SK-N-MC (cell line): ENCODE measurements at regions not wholly inside any gene's neighbourhood (a gene's known extent, or its start where the extent isn't known, plus 50 kb on each side); places are given as distances from the start of the nearest gene placed in this dataset.

Experiments
- DNase-seq: peaks from one replicate; pipeline ENCODE4 v3.0.0-alpha.2; 2011; ENCODE audit warnings: low read depth, low spot score
- H3K27ac ChIP-seq: fragments of 200-600 bp; sonication (generic); 2 replicates; pipeline ENCODE4 v1.5.1; 2016; ENCODE audit warnings: mixed run types
- H3K36me3 ChIP-seq: fragments of 200-600 bp; sonication (generic); 2 replicates; pipeline ENCODE4 v1.6.1; 2017; ENCODE audit warnings: antibody characterized with exemption, low read length, mixed read lengths; ENCODE audit not compliant: insufficient read depth
- H3K4me3 ChIP-seq: fragments of 200-600 bp; sonication (generic); 2 replicates; pipeline ENCODE4 v1.5.1; 2016
- H3K9ac ChIP-seq: fragments of 200-600 bp; sonication (generic); 2 replicates; pipeline ENCODE4 v1.8.0; 2017; ENCODE audit warnings: mixed run types, mixed read lengths; ENCODE audit not compliant: insufficient read length
- H3K9me3 ChIP-seq: fragments of 200-600 bp; sonication (generic); 2 replicates; pipeline ENCODE4 v1.6.1; 2017; ENCODE audit warnings: low read depth, mild to moderate bottlenecking, antibody characterized with exemption, low read length, moderate library complexity, mixed read lengths
- EZH2 ChIP-seq: fragments of 200-600 bp; sonication (generic); IDR thresholded peaks from one replicate; pipeline ENCODE4 v1.6.1; 2017; ENCODE audit warnings: antibody characterized with exemption
- FOXP2 ChIP-seq: optimal IDR thresholded peaks from 2 replicates; pipeline ENCODE3; 2011; ENCODE audit warnings: mild to moderate bottlenecking, moderate library complexity; ENCODE audit not compliant: insufficient read depth; ENCODE audit errors: extremely low read length, control extremely low read depth
- POLR2AphosphoS5 ChIP-seq: IDR thresholded peaks from 2 replicates; pipeline ENCODE4 v1.6.1; 2012; ENCODE audit warnings: mild to moderate bottlenecking, low read depth, low read length, borderline replicate concordance

DNA sequence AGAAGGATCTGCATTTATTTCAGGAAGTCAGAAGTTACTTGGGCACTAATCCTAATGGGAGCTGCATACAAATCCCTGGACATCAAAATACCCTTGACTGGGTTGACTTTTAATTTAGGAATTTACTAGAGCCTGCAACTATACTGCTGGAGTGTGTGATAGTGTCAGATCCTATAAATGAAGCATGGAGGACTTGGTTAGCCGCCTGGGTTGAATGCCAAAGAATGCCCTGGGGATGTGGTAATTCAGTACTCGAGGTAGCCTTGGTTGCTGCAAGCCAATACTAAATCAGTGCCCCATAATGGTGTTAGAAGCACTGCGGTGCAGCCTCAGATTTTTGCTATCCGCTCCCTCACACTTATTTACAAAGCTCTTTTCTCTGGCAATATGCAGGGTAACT, 184.9 kb downstream of the CAPZA3 start:
- Histone ChIP-seq H3K4me3 (no peak overlapping the region), H3K36me3 (no peaks in the 10 kb centered on the region), H3K9me3 (no peaks in the 10 kb centered on the region), H3K9ac (no peak overlapping the region), H3K27ac (no peak overlapping the region)
- TF ChIP-seq EZH2 (no peak), POLR2AphosphoS5 (no peak), FOXP2 (no peak)
- DNase-seq: no peak

DNA sequence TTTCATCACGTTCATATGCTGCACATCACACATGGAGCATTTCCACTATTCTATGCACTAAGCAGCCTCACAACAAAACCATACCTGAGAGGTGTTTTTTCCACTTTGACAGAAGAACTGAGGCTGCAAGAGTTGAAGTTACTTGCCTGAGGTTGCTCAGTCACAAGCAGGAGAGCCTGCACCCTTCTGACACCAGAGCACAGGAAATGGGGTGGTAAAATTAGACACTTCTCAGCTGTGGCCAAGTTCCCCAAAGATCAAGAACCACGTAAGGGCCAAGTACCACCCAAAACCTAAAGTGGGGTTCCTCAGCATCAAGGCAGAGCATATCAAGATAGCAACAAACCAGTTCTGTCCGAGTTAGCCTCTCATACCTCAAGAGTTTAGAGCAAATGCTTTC, 185.8 kb downstream of the CAPZA3 start:
- no peaks in the 10 kb centered on the region for H3K9me3 ChIP-seq
- no peak overlapping the region for H3K27ac ChIP-seq
- H3K9ac ChIP-seq: no peak overlapping the region
- no peak for TF ChIP-seq FOXP2
- no peak for TF ChIP-seq POLR2AphosphoS5
- no peak for TF ChIP-seq EZH2
- H3K36me3 ChIP-seq: no peaks in the 10 kb centered on the region
- no peak for DNase-seq
- no peak overlapping the region for H3K4me3 ChIP-seq

DNA sequence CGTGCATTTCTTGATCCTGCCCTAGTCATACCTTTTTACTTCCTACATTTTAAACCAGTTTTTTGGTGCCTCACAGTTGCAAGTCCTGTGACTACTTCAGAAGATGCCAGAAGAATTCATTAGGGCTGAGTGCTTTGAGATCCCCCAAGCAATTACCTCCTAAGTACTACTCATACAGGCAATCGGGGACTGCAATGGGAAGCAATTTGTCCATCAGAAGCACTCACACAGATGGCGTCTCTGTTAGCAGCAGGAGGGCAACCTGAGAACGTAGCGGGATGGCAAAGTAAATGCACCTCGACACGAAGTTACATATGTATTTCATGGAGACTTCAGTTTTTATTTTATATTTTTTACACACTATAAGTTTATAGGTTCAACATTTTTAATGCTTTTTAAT, 188.3 kb downstream of the CAPZA3 start:
- TF ChIP-seq EZH2 (no peak), POLR2AphosphoS5 (no peak), FOXP2 (no peak)
- Histone ChIP-seq H3K27ac (no peak overlapping the region), H3K4me3 (no peak overlapping the region), H3K9me3 (no peaks in the 10 kb centered on the region), H3K9ac (no peak overlapping the region), H3K36me3 (no peaks in the 10 kb centered on the region)
- DNase-seq: no peak

GRCh38 chr12:18932211-18932610, 194.3 kb downstream of the CAPZA3 start:
- H3K27ac ChIP-seq: no peak overlapping the region
- DNase-seq: no peak
- H3K9me3 ChIP-seq: no peaks in the 10 kb centered on the region
- H3K4me3 ChIP-seq: no peak overlapping the region
- TF ChIP-seq POLR2AphosphoS5: no peak
- no peak for TF ChIP-seq EZH2
- TF ChIP-seq FOXP2: no peak
- H3K36me3 ChIP-seq: no peaks in the 10 kb centered on the region
- H3K9ac ChIP-seq: no peak overlapping the region

DNA sequence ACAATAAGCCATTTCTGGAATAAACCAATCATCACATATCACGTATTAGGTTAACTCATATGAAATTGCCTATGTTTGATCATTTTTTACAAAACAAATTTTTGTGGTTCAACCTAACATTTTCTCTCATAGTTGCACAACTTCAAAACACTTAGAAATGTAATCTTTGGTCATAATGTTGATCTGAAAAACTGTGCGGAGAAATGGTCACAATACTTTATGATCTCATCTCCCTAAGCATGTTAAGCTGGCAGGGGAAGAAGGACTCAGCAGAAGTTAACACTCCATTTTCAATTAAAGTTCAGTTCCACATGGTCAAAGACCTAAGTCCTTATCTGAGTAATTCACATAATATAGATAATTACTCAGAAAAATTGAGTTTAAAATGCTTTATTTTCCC, 194.8 kb downstream of the CAPZA3 start:
- DNase-seq: no peak
- no peak overlapping the region for H3K27ac ChIP-seq
- H3K9ac ChIP-seq: no peak overlapping the region
- no peak for TF ChIP-seq POLR2AphosphoS5
- TF ChIP-seq FOXP2: no peak
- TF ChIP-seq EZH2: no peak
- no peak overlapping the region for H3K4me3 ChIP-seq
- no peaks in the 10 kb centered on the region for H3K36me3 ChIP-seq
- H3K9me3 ChIP-seq: no peaks in the 10 kb centered on the region

GRCh38 chr12:18935371-18935965, 194.1 kb upstream of the PLEKHA5 start:
- DNase-seq: no peak
- no peaks in the 10 kb centered on the region for H3K36me3 ChIP-seq
- H3K27ac ChIP-seq: no peak overlapping the region
- TF ChIP-seq FOXP2 (no peak), POLR2AphosphoS5 (no peak), EZH2 (no peak)
- no peak overlapping the region for H3K9ac ChIP-seq
- no peak overlapping the region for H3K4me3 ChIP-seq
- H3K9me3 ChIP-seq: no peaks in the 10 kb centered on the region

DNA sequence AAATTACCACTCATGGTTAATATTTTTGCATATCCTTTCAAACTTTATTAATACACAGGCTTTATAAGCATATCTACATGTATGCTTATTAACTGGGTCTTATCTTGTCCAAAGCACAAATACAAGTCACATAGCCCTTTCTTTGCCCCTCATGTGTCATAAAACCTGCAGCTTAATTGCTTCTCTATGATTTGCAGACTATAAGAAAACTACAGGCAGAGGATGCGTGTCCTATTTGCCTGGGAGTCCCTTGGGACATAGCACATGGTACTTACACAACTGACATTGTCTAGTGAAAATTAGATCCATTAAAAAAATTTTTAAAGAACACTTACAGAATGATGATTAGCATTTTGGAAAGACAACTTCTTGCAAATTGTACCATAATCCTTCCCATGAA, 190.5 kb upstream of the PLEKHA5 start:
- Histone ChIP-seq H3K4me3 (no peak overlapping the region), H3K9ac (no peak overlapping the region), H3K9me3 (no peaks in the 10 kb centered on the region), H3K36me3 (no peaks in the 10 kb centered on the region), H3K27ac (no peak overlapping the region)
- DNase-seq: no peak
- TF ChIP-seq POLR2AphosphoS5 (no peak), FOXP2 (no peak), EZH2 (no peak)

GRCh38 chr12:18942669-18943068, 186.9 kb upstream of the PLEKHA5 start:
- Histone ChIP-seq H3K9me3 (no peaks in the 10 kb centered on the region), H3K36me3 (no peaks in the 10 kb centered on the region), H3K27ac (no peak overlapping the region), H3K4me3 (no peak overlapping the region), H3K9ac (no peak overlapping the region)
- TF ChIP-seq FOXP2 (no peak), EZH2 (no peak), POLR2AphosphoS5 (no peak)
- DNase-seq: no peak

- H3K9me3 ChIP-seq: no peaks in the 10 kb centered on the region
- no peak for DNase-seq
- TF ChIP-seq POLR2AphosphoS5 (no peak), FOXP2 (no peak), EZH2 (no peak)
- no peaks in the 10 kb centered on the region for H3K36me3 ChIP-seq
- H3K4me3 ChIP-seq: no peak overlapping the region
- H3K27ac ChIP-seq: no peak overlapping the region
- no peak overlapping the region for H3K9ac ChIP-seq
Observed at GRCh38 chr12:18943200-18943599, 186.3 kb upstream of the PLEKHA5 start.
